Loucy (cell line): ENCODE measurements at regions not wholly inside any gene's neighbourhood (a gene's known extent, or its start where the extent isn't known, plus 50 kb on each side); places are given as distances from the start of the nearest gene placed in this dataset.

Experiments
- CTCF ChIP-seq: fragments of 200-600 bp; sonication (generic); conservative IDR thresholded peaks from 2 replicates; pipeline ENCODE4 v1.5.1; 2014; ENCODE audit warnings: mild to moderate bottlenecking, antibody characterized with exemption, low read length
- EZH2phosphoT487 ChIP-seq: fragments of 200-600 bp; IDR thresholded peaks from 2 replicates; pipeline ENCODE4 v1.6.1; 2018; ENCODE audit warnings: antibody characterized with exemption, mild to moderate bottlenecking, moderate library complexity, borderline replicate concordance

- no peak for TF ChIP-seq CTCF
- TF ChIP-seq EZH2phosphoT487: no peak
These were observed 133.0 kb upstream of the SLC14A2 start for GRCh38 chr18:45482286-45482685.
